Trophoblast cell (in vitro differentiated cells and primary cell): ENCODE measurements at regions not wholly inside any gene's neighbourhood (a gene's known extent, or its start where the extent isn't known, plus 50 kb on each side); places are given as distances from the start of the nearest gene placed in this dataset.

Source experiments
- DNase-seq, 2 donors: peaks; one replicate each; pipeline ENCODE4 v3.0.0-alpha.2; 2016
- H2AFZ ChIP-seq: 2 replicates; pipeline ENCODE4 v1.6.1; 2013; ENCODE audit warnings: low read length, moderate library complexity, mild to moderate bottlenecking; ENCODE audit not compliant: insufficient read depth, poor library complexity
- H2AK5ac ChIP-seq: 2 replicates; pipeline ENCODE4 v1.6.1; 2013; ENCODE audit warnings: mild to moderate bottlenecking, low read length
- H2BK120ac ChIP-seq: 2 replicates; pipeline ENCODE4 v1.6.1; 2013; ENCODE audit warnings: low read length, mild to moderate bottlenecking, moderate library complexity; ENCODE audit not compliant: insufficient read depth, poor library complexity
- H2BK12ac ChIP-seq: 2 replicates; pipeline ENCODE4 v1.6.1; 2013; ENCODE audit warnings: mild to moderate bottlenecking, low read length, moderate library complexity
- H2BK5ac ChIP-seq: 2 replicates; pipeline ENCODE4 v1.6.1; 2013; ENCODE audit warnings: low read length, low read depth, moderate library complexity, mild to moderate bottlenecking; ENCODE audit not compliant: poor library complexity
- H3K14ac ChIP-seq: 2 replicates; pipeline ENCODE4 v1.6.1; 2013; ENCODE audit warnings: mild to moderate bottlenecking, low read length
- H3K18ac ChIP-seq: 2 replicates; pipeline ENCODE4 v1.6.1; 2013; ENCODE audit warnings: mild to moderate bottlenecking, low read length
- H3K23ac ChIP-seq: 2 replicates; pipeline ENCODE4 v1.6.1; 2013; ENCODE audit warnings: low read length
- H3K27ac ChIP-seq: 2 replicates; pipeline ENCODE4 v1.5.1; 2013; ENCODE audit warnings: low read depth, mild to moderate bottlenecking, inconsistent platforms, low read length, moderate library complexity
- H3K27me3 ChIP-seq: 2 replicates; pipeline ENCODE4 v1.6.1; 2013; ENCODE audit warnings: inconsistent platforms, mild to moderate bottlenecking, low read length, moderate library complexity; ENCODE audit not compliant: insufficient read depth
- H3K36me3 ChIP-seq, 2 experiments: 1 replicate in 1 of 2; 2 replicates in 1 of 2; pipeline ENCODE4 v1.6.1; 2013; ENCODE audit warnings: low read length in 2 of 2, mild to moderate bottlenecking in 2 of 2, moderate library complexity in 1 of 2; ENCODE audit not compliant: insufficient read depth in 2 of 2, control insufficient read depth in 1 of 2
- H3K4ac ChIP-seq: 2 replicates; pipeline ENCODE4 v1.6.1; 2013; ENCODE audit warnings: low read depth, mild to moderate bottlenecking, low read length, moderate library complexity
- H3K4me1 ChIP-seq, 2 experiments: 1 replicate in 1 of 2; 2 replicates in 1 of 2; pipeline ENCODE4 v1.6.1; 2013; ENCODE audit warnings: low read length in 2 of 2, mild to moderate bottlenecking in 2 of 2, moderate library complexity in 1 of 2; ENCODE audit not compliant: insufficient read depth in 2 of 2, control insufficient read depth in 1 of 2
- H3K4me2 ChIP-seq: 2 replicates; pipeline ENCODE4 v1.6.1; 2013; ENCODE audit warnings: inconsistent platforms, mild to moderate bottlenecking, low read length, moderate library complexity
- H3K4me3 ChIP-seq: 2 replicates; pipeline ENCODE4 v1.5.1; 2013; ENCODE audit warnings: mild to moderate bottlenecking, low read depth, low read length, inconsistent platforms
- H3K79me1 ChIP-seq: one replicate; pipeline ENCODE4 v1.6.1; 2013; ENCODE audit warnings: low read length
- H3K79me2 ChIP-seq: 2 replicates; pipeline ENCODE4 v1.6.1; 2013; ENCODE audit warnings: low read length, mild to moderate bottlenecking; ENCODE audit not compliant: control insufficient read depth, insufficient read depth, poor library complexity
- H3K9ac ChIP-seq: 2 replicates; pipeline ENCODE4 v1.6.1; 2013; ENCODE audit warnings: mild to moderate bottlenecking, low read length
- H3K9me3 ChIP-seq: 2 replicates; pipeline ENCODE4 v1.6.1; 2013; ENCODE audit warnings: low read depth, mild to moderate bottlenecking, control low read depth, inconsistent platforms, low read length; ENCODE audit not compliant: insufficient read depth
- H4K12ac ChIP-seq: 2 replicates; pipeline ENCODE4 v1.6.1; 2013; ENCODE audit warnings: low read depth, mild to moderate bottlenecking, low read length, moderate library complexity
- H4K8ac ChIP-seq: 2 replicates; pipeline ENCODE4 v1.6.1; 2013; ENCODE audit warnings: low read depth, mild to moderate bottlenecking, low read length, moderate library complexity
- H4K91ac ChIP-seq: one replicate; pipeline ENCODE4 v1.6.1; 2013; ENCODE audit warnings: low read depth, mild to moderate bottlenecking, low read length, moderate library complexity
- WGBS: extraction: QIAGEN DNeasy Blood & Tissue Kit; methylation state at CpG from one replicate; pipeline ENCODE4 v1.1.7; 2013; ENCODE audit warnings: missing lambda C conversion rate; ENCODE audit not compliant: insufficient read length, insufficient coverage; ENCODE audit errors: extremely low coverage; 5-methylcytosine and 5-hydroxymethylcytosine counted together

GRCh38 chr11:113596658-113597057 is 109.5 kb downstream of the TMPRSS5 start:
- no peak overlapping the region for H3K18ac ChIP-seq
- H4K12ac ChIP-seq = no peak overlapping the region
- no peak overlapping the region for H2BK120ac ChIP-seq
- no peak overlapping the region for H2AFZ ChIP-seq
- H2AK5ac ChIP-seq = no peak overlapping the region
- H3K4me2 ChIP-seq = no peak overlapping the region
- H3K4ac ChIP-seq = no peak overlapping the region
- H3K36me3 ChIP-seq = no peaks in the 10 kb centered on the region
- H3K27me3 ChIP-seq = no peaks in the 10 kb centered on the region
- H3K79me2 ChIP-seq = no peaks in the 10 kb centered on the region
- no peak overlapping the region for H4K91ac ChIP-seq
- no peak overlapping the region for H3K4me3 ChIP-seq
- H2BK12ac ChIP-seq = no peak overlapping the region
- H3K23ac ChIP-seq = no peak overlapping the region
- H3K9ac ChIP-seq = no peak overlapping the region
- no peaks in the 10 kb centered on the region for H3K79me1 ChIP-seq
- WGBS = no CpG with 5 or more reads among the region's 5 CpGs
- H3K27ac ChIP-seq = no peak overlapping the region
- DNase-seq = no peak
- H2BK5ac ChIP-seq = no peak overlapping the region
- H4K8ac ChIP-seq = no peak overlapping the region
- no peak overlapping the region for H3K14ac ChIP-seq
- no peaks in the 10 kb centered on the region for H3K4me1 ChIP-seq
- no peaks in the 10 kb centered on the region for H3K9me3 ChIP-seq

- Histone ChIP-seq H3K14ac (no peak overlapping the region), H3K79me1 (no peaks in the 10 kb centered on the region), H3K9me3 (no peaks in the 10 kb centered on the region), H3K4me3 (no peak overlapping the region), H4K91ac (no peak overlapping the region), H2AK5ac (no peak overlapping the region), H2AFZ (no peak overlapping the region), H2BK12ac (no peak overlapping the region), H3K4me1 (peaks cover under 1 to 3% of the 10 kb centered on the region in 2 experiments), H3K9ac (no peak overlapping the region), H4K8ac (no peak overlapping the region), H3K79me2 (no peaks in the 10 kb centered on the region), H3K27me3 (no peaks in the 10 kb centered on the region), H3K4me2 (no peak overlapping the region), H2BK5ac (no peak overlapping the region), H2BK120ac (no peak overlapping the region), H3K23ac (no peak overlapping the region), H4K12ac (no peak overlapping the region), H3K18ac (no peak overlapping the region), H3K4ac (no peak overlapping the region), H3K36me3 (no peaks in the 10 kb centered on the region), H3K27ac (no peak overlapping the region)
- no peak for DNase-seq
- WGBS = no CpG with 5 or more reads among the region's 3 CpGs
Observed at GRCh38 chr11:113595810-113596594, 110.1 kb downstream of the TMPRSS5 start.

- no peaks in the 10 kb centered on the region for H3K9me3 ChIP-seq
- no peak overlapping the region for H4K8ac ChIP-seq
- H3K14ac ChIP-seq = no peak overlapping the region
- no peak overlapping the region for H2BK5ac ChIP-seq
- no peak overlapping the region for H2BK12ac ChIP-seq
- H3K18ac ChIP-seq = no peak overlapping the region
- no CpG with 5 or more reads among the region's 6 CpGs for WGBS
- H2BK120ac ChIP-seq = no peak overlapping the region
- H4K12ac ChIP-seq = no peak overlapping the region
- no peak overlapping the region for H3K9ac ChIP-seq
- H3K4me2 ChIP-seq = no peak overlapping the region
- no peak overlapping the region for H3K23ac ChIP-seq
- no peaks in the 10 kb centered on the region for H3K27me3 ChIP-seq
- no peaks in the 10 kb centered on the region for H3K36me3 ChIP-seq
- H3K4me1 ChIP-seq = peaks cover 3 to 5% of the 10 kb centered on the region in 2 experiments
- H3K4me3 ChIP-seq = no peak overlapping the region
- no peaks in the 10 kb centered on the region for H3K79me2 ChIP-seq
- H3K27ac ChIP-seq = no peak overlapping the region
- no peak overlapping the region for H4K91ac ChIP-seq
- no peaks in the 10 kb centered on the region for H3K79me1 ChIP-seq
- H2AK5ac ChIP-seq = no peak overlapping the region
- no peak overlapping the region for H2AFZ ChIP-seq
- peak in 1 of 2 donors; percentile 2 for DNase-seq
- H3K4ac ChIP-seq = no peak overlapping the region
Observed at GRCh38 chr11:113593698-113594308, 112.3 kb downstream of the TMPRSS5 start.

GRCh38 chr11:113591117-113591516 is 115.0 kb downstream of the TMPRSS5 start:
- no peaks in the 10 kb centered on the region for H3K79me1 ChIP-seq
- H3K18ac ChIP-seq = no peak overlapping the region
- H3K9ac ChIP-seq = no peak overlapping the region
- H4K8ac ChIP-seq = no peak overlapping the region
- peaks cover 3 to 5% of the 10 kb centered on the region in 2 experiments for H3K4me1 ChIP-seq
- no peak overlapping the region for H4K12ac ChIP-seq
- H4K91ac ChIP-seq = no peak overlapping the region
- no peaks in the 10 kb centered on the region for H3K27me3 ChIP-seq
- H2BK12ac ChIP-seq = no peak overlapping the region
- no peaks in the 10 kb centered on the region for H3K79me2 ChIP-seq
- no peak overlapping the region for H3K23ac ChIP-seq
- no peak overlapping the region for H2AFZ ChIP-seq
- H3K9me3 ChIP-seq = no peaks in the 10 kb centered on the region
- no peak overlapping the region for H2BK120ac ChIP-seq
- no peak overlapping the region for H3K27ac ChIP-seq
- no CpG with 5 or more reads among the region's 3 CpGs for WGBS
- no peaks in the 10 kb centered on the region for H3K36me3 ChIP-seq
- no peak for DNase-seq
- no peak overlapping the region for H3K4me3 ChIP-seq
- H3K4ac ChIP-seq = no peak overlapping the region
- no peak overlapping the region for H2BK5ac ChIP-seq
- H3K14ac ChIP-seq = no peak overlapping the region
- no peak overlapping the region for H3K4me2 ChIP-seq
- H2AK5ac ChIP-seq = no peak overlapping the region
